Right atrium auricular region (tissue), 2 donors: ENCODE measurements at regions not wholly inside any gene's neighbourhood (a gene's known extent, or its start where the extent isn't known, plus 50 kb on each side); places are given as distances from the start of the nearest gene placed in this dataset.

Experiments used
- DNase-seq: peaks from one replicate; pipeline ENCODE4 v3.0.0-alpha.2; 2019; ENCODE audit warnings: low spot score
- H3K27ac ChIP-seq, 2 donors: fragments of 200-600 bp; sonication (generic); 1 replicate in 1 of 2; 2 replicates in 1 of 2; pipeline ENCODE4 v1.5.1; 2016 to 2019
- H3K27me3 ChIP-seq, 2 donors: fragments of 200-600 bp; sonication (generic); one replicate each; pipeline versions ENCODE4 v1.5.1 to v1.6.0; 2017 to 2019
- H3K36me3 ChIP-seq: fragments of 200-600 bp; sonication (generic); one replicate; pipeline ENCODE4 v1.5.1; 2016
- H3K4me1 ChIP-seq, 2 donors: fragments of 200-600 bp; sonication (generic); one replicate each; pipeline versions ENCODE4 v1.5.1 to v1.6.0; 2017 to 2019
- H3K4me3 ChIP-seq, 2 donors: fragments of 200-600 bp; sonication (generic); 1 replicate in 1 of 2; 2 replicates in 1 of 2; pipeline ENCODE4 v1.5.1; 2017 to 2019; ENCODE audit warnings: mild to moderate bottlenecking in 1 of 2, moderate library complexity in 1 of 2
- H3K9me3 ChIP-seq, 2 donors: fragments of 200-600 bp; sonication (generic); one replicate each; pipeline ENCODE4 v1.5.1; 2019
- TF ChIP-seq, protein P1 (sequence below), 2 donors: fragments of 200-600 bp; sonication (generic); IDR thresholded peaks; one replicate each; pipeline ENCODE4 v1.5.1; 2019; ENCODE audit warnings: antibody characterized with exemption in 2 of 2

DNA sequence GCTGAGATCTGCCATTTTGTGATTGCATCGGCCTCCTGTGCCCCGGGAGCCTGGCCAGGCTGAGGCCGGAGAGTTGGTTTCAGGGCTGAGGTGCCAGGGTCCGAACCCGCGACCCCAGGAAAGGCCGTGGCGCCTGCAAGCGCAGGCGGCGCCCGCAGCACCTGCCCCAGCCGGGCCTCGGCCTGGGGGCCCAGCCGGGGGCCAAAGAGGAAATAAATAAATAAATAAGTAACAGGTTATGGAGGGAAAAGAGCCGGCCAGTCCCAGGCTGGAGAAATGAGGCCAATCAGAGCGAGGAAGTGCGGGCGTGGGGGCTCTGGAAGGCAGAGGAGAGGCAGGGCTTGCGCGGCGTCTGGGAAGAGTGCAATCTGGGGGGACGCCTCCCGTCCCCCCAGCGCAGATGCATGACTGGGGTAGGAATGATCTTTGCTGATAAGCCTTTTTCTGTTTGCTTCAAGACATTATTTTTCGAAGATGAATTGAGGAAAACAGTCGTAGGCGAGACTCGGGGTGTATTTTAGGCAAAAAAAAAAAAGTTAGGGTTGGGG lies 145.6 kb upstream of the ZNF536 start:
- Histone ChIP-seq H3K4me3 (peak overlapping the region; percentile 30 to 64), H3K9me3 (no peaks in the 10 kb centered on the region), H3K4me1 (peaks cover 0 to 49% of the 10 kb centered on the region in 2 donors), H3K36me3 (no peaks in the 10 kb centered on the region), H3K27me3 (peaks cover 6% of the 10 kb centered on the region in 2 donors), H3K27ac (peak overlapping the region in 1 of 2 donors; percentile 14)
- TF ChIP-seq, protein P1, sequence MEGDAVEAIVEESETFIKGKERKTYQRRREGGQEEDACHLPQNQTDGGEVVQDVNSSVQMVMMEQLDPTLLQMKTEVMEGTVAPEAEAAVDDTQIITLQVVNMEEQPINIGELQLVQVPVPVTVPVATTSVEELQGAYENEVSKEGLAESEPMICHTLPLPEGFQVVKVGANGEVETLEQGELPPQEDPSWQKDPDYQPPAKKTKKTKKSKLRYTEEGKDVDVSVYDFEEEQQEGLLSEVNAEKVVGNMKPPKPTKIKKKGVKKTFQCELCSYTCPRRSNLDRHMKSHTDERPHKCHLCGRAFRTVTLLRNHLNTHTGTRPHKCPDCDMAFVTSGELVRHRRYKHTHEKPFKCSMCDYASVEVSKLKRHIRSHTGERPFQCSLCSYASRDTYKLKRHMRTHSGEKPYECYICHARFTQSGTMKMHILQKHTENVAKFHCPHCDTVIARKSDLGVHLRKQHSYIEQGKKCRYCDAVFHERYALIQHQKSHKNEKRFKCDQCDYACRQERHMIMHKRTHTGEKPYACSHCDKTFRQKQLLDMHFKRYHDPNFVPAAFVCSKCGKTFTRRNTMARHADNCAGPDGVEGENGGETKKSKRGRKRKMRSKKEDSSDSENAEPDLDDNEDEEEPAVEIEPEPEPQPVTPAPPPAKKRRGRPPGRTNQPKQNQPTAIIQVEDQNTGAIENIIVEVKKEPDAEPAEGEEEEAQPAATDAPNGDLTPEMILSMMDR (IDR thresholded peaks at IDR 0.05): no peak
- DNase-seq: no peak

DNA sequence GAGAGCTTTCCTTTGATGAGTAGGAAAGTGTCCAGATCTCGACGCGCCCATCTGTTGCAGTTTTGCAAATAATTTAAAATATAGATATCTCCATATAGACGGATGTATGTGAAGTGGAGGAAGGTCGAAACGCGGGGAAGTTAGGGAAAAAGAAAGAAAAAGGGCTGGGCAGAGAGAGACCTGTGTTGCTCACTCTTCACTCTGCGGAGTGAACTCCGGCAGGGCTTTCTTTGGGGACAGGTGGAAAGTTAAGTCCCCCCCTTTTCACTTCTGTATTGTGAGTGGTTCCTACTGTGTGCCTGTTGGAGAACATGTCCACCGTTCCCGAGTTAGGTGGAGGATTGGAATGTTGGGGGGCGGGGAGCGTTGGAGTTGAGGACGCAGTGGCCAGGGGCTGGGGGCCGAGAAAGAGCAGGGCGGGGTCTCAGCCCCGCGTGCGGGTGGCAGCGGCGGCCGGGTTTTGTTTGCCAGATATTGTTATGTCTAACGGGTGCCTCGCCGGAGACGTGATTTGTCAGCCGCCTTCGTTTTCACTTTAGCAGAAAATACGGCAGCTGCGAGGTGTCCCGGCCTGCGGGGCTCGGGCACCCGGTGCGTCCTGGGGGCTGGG lies 145.1 kb upstream of the ZNF536 start:
- Histone ChIP-seq H3K9me3 (no peaks in the 10 kb centered on the region), H3K27ac (peak overlapping the region in 1 of 2 donors; percentile 42), H3K36me3 (no peaks in the 10 kb centered on the region), H3K4me3 (peak overlapping the region; percentile 50 to 64), H3K27me3 (peaks cover 6% of the 10 kb centered on the region in 2 donors), H3K4me1 (peaks cover 0 to 49% of the 10 kb centered on the region in 2 donors)
- DNase-seq: no peak
- TF ChIP-seq, protein P1 (IDR thresholded peaks at IDR 0.05): no peak

DNA sequence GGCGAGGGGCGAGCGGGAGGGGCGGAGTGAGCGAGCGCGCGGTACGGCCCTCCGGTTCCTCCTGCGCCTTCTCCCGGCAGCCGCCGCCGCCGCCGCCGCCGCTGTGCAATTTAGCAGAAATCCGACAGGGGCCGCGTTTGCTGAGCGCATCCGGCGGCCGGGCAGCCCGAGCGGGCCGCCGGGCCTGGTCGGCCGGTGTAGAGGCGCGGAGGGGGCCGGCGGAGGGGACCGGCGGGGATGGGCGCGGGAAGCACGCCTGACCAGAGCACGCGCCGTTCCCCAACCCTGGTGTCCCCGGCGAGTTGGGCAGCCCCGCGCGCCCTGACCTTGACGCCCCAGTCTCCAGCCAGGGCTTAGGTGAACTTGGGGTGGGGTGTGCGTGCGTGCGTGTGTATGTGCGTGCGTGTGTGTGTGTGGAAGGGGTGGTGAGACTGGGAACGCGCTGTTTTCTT lies 144.5 kb upstream of the ZNF536 start:
- Histone ChIP-seq H3K27me3 (peaks cover 6% of the 10 kb centered on the region in 2 donors), H3K4me1 (peaks cover 0 to 46% of the 10 kb centered on the region in 2 donors), H3K36me3 (no peaks in the 10 kb centered on the region), H3K27ac (peak overlapping the region in 1 of 2 donors; percentile 42), H3K9me3 (no peaks in the 10 kb centered on the region), H3K4me3 (peak overlapping the region; percentile 50 to 64)
- TF ChIP-seq, protein P1 (IDR thresholded peaks at IDR 0.05): peak; percentile 69 to 76
- no peak for DNase-seq

DNA sequence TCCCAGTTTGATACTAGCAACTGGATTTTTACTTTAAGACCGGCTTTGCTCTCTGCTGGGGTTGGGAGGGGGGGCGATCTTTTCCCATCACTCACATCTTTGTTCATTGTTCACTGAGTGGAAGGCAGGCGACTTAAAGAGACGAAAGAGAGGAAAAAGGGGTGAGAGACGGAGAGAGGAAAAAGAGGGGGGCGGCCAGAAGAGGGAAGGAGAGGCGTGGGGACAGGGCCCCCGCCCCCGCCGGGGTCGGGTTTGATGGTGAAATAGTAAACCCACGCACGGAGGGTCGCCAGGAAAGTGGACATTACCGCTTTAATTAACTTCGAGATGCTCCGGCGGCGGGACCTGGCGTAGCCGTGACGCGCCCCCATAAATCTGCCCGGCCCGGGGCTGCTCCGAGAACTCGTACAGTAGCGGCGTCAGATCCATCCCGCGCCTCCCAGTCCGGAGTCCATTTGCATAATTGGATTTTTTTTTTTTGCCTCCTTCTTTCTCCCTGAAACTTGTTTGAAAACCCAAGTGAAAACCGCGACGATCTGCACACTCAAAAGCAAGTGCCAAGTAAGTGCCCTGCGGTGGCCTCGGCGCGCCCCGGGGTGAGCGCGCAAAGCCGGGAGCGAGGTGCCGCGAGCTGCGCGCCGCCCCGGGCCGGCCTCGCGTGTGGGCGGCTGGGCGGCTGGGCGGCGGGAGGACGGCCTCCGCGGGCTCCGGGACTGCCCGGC lies 143.9 kb upstream of the ZNF536 start:
- Histone ChIP-seq H3K4me3 (peak overlapping the region; percentile 50 to 64), H3K27me3 (peaks cover 6% of the 10 kb centered on the region in 2 donors), H3K27ac (peak overlapping the region in 1 of 2 donors; percentile 42), H3K9me3 (no peaks in the 10 kb centered on the region), H3K4me1 (peaks cover 0 to 45% of the 10 kb centered on the region in 2 donors), H3K36me3 (no peaks in the 10 kb centered on the region)
- DNase-seq: no peak
- TF ChIP-seq, protein P1 (IDR thresholded peaks at IDR 0.05): no peak

DNA sequence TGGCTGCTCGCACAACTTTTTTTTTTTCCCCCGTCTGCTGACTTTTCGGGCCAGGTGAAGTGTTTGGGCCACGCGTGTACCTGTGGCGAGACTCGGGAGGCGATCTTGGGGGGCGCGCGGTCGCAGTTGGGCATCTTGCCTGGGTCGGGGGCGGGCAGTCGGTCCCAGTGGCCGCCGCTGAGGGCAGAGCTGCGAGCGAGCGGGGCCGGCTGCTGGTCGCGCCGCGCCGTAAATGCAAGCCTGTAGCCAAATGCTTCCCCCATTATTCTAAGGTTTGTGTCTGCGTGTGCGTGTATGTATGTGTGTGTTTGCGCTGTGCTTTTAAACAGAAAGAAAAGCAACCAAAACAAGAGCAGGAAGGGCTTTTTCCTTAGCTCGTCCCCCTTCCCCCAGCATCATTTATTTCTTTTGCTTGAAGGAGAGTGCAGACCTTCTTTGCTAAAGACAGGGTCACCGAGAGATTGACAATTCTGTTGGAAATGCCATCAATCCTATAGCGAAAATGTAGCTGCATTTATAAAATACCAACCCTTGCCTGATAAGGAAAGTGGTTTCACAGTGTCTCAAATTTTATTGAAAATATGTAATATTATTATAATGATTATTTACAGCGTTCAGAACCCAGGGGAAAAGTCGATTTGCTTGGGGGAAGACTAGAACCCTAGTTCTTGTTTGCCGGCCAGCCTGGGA lies 143.2 kb upstream of the ZNF536 start:
- H3K27me3 ChIP-seq: peaks cover 6% of the 10 kb centered on the region in 2 donors
- peak overlapping the region in 1 of 2 donors; percentile 35 for H3K27ac ChIP-seq
- no peaks in the 10 kb centered on the region for H3K9me3 ChIP-seq
- peaks cover 0 to 45% of the 10 kb centered on the region in 2 donors for H3K4me1 ChIP-seq
- H3K36me3 ChIP-seq: no peaks in the 10 kb centered on the region
- peak overlapping the region; percentile 50 to 64 for H3K4me3 ChIP-seq
- TF ChIP-seq, protein P1 (IDR thresholded peaks at IDR 0.05): no peak
- no peak for DNase-seq
